HG03159 (cell line): ENCODE measurements at regions not wholly inside any gene's neighbourhood (a gene's known extent, or its start where the extent isn't known, plus 50 kb on each side); places are given as distances from the start of the nearest gene placed in this dataset.
"Not testable (repeated sequence)": the region's sequence is repeated elsewhere in the genome, so short reads cannot be mapped to it uniquely, and the experiment has no call there.

ENCODE experiments used
- ATAC-seq: cut with Tn5 transposase; IDR thresholded peaks from one replicate; pipeline ENCODE4 v1.9.1; 2021; ENCODE audit warnings: mild to moderate bottlenecking, moderate library complexity; ENCODE audit not compliant: unreplicated experiment

- ATAC-seq: no peak
Measured at GRCh38 chr6:81049425-81050042, 702.9 kb downstream of the TENT5A start.

GRCh38 chr6:81031416-81031815 is 721.1 kb downstream of the TENT5A start:
- no peak for ATAC-seq

GRCh38 chr6:81026041-81026553 is 726.4 kb downstream of the TENT5A start:
- ATAC-seq: no peak

- no peak for ATAC-seq
Measured at GRCh38 chr6:81023709-81024108, 728.8 kb downstream of the TENT5A start.

- ATAC-seq: no peak
Measured at GRCh38 chr6:81023007-81023582, 729.4 kb downstream of the TENT5A start.

- ATAC-seq: not testable (repeated sequence)
Measured at GRCh38 chr6:81017586-81017985, 734.9 kb downstream of the TENT5A start.

- no peak for ATAC-seq
Measured at GRCh38 chr6:81003894-81004293, 748.6 kb downstream of the TENT5A start.

GRCh38 chr6:81003156-81003555 is 749.3 kb downstream of the TENT5A start:
- no peak for ATAC-seq

GRCh38 chr6:81002126-81002525 is 750.4 kb downstream of the TENT5A start:
- ATAC-seq: no peak

- ATAC-seq: no peak
Measured at GRCh38 chr6:80991316-80991715, 761.2 kb downstream of the TENT5A start.

- no peak for ATAC-seq
Measured at GRCh38 chr6:80988892-80989291, 763.6 kb downstream of the TENT5A start.

GRCh38 chr6:80988286-80988685 is 764.2 kb downstream of the TENT5A start:
- ATAC-seq: no peak

GRCh38 chr6:80981226-80981625 is 771.3 kb downstream of the TENT5A start:
- not testable (repeated sequence) for ATAC-seq

- ATAC-seq: no peak
Measured at GRCh38 chr6:80976336-80976735, 776.1 kb downstream of the TENT5A start.

GRCh38 chr6:80974579-80974978 is 777.9 kb downstream of the TENT5A start:
- ATAC-seq: no peak

- no peak for ATAC-seq
Measured at GRCh38 chr6:80969439-80969838, 783.0 kb downstream of the TENT5A start.

GRCh38 chr6:80967609-80968008 is 784.9 kb downstream of the TENT5A start:
- no peak for ATAC-seq

GRCh38 chr6:80962382-80962781 is 790.1 kb downstream of the TENT5A start:
- ATAC-seq: no peak

GRCh38 chr6:80961166-80961565 is 791.3 kb downstream of the TENT5A start:
- ATAC-seq: no peak

- ATAC-seq: no peak
Measured at GRCh38 chr6:80959034-80959433, 793.4 kb downstream of the TENT5A start.

- ATAC-seq: no peak
Measured at GRCh38 chr6:80956898-80957297, 795.6 kb downstream of the TENT5A start.

- ATAC-seq: not testable (repeated sequence)
Measured at GRCh38 chr6:80952479-80952878, 800.0 kb downstream of the TENT5A start.

- no peak for ATAC-seq
Measured at GRCh38 chr6:80946402-80946801, 806.1 kb downstream of the TENT5A start.
